Trophoblast cell (in vitro differentiated cells and primary cell): ENCODE measurements at regions not wholly inside any gene's neighbourhood (a gene's known extent, or its start where the extent isn't known, plus 50 kb on each side); places are given as distances from the start of the nearest gene placed in this dataset.

Experiments used
- DNase-seq, 2 donors: peaks; one replicate each; pipeline ENCODE4 v3.0.0-alpha.2; 2016
- H2AFZ ChIP-seq: 2 replicates; pipeline ENCODE4 v1.6.1; 2013; ENCODE audit warnings: low read length, moderate library complexity, mild to moderate bottlenecking; ENCODE audit not compliant: insufficient read depth, poor library complexity
- H2AK5ac ChIP-seq: 2 replicates; pipeline ENCODE4 v1.6.1; 2013; ENCODE audit warnings: mild to moderate bottlenecking, low read length
- H2BK120ac ChIP-seq: 2 replicates; pipeline ENCODE4 v1.6.1; 2013; ENCODE audit warnings: low read length, mild to moderate bottlenecking, moderate library complexity; ENCODE audit not compliant: insufficient read depth, poor library complexity
- H2BK12ac ChIP-seq: 2 replicates; pipeline ENCODE4 v1.6.1; 2013; ENCODE audit warnings: mild to moderate bottlenecking, low read length, moderate library complexity
- H2BK5ac ChIP-seq: 2 replicates; pipeline ENCODE4 v1.6.1; 2013; ENCODE audit warnings: low read length, low read depth, moderate library complexity, mild to moderate bottlenecking; ENCODE audit not compliant: poor library complexity
- H3K14ac ChIP-seq: 2 replicates; pipeline ENCODE4 v1.6.1; 2013; ENCODE audit warnings: mild to moderate bottlenecking, low read length
- H3K18ac ChIP-seq: 2 replicates; pipeline ENCODE4 v1.6.1; 2013; ENCODE audit warnings: mild to moderate bottlenecking, low read length
- H3K23ac ChIP-seq: 2 replicates; pipeline ENCODE4 v1.6.1; 2013; ENCODE audit warnings: low read length
- H3K27ac ChIP-seq: 2 replicates; pipeline ENCODE4 v1.5.1; 2013; ENCODE audit warnings: low read depth, mild to moderate bottlenecking, inconsistent platforms, low read length, moderate library complexity
- H3K27me3 ChIP-seq: 2 replicates; pipeline ENCODE4 v1.6.1; 2013; ENCODE audit warnings: inconsistent platforms, mild to moderate bottlenecking, low read length, moderate library complexity; ENCODE audit not compliant: insufficient read depth
- H3K36me3 ChIP-seq, 2 experiments: 1 replicate in 1 of 2; 2 replicates in 1 of 2; pipeline ENCODE4 v1.6.1; 2013; ENCODE audit warnings: low read length in 2 of 2, mild to moderate bottlenecking in 2 of 2, moderate library complexity in 1 of 2; ENCODE audit not compliant: insufficient read depth in 2 of 2, control insufficient read depth in 1 of 2
- H3K4ac ChIP-seq: 2 replicates; pipeline ENCODE4 v1.6.1; 2013; ENCODE audit warnings: low read depth, mild to moderate bottlenecking, low read length, moderate library complexity
- H3K4me1 ChIP-seq, 2 experiments: 1 replicate in 1 of 2; 2 replicates in 1 of 2; pipeline ENCODE4 v1.6.1; 2013; ENCODE audit warnings: low read length in 2 of 2, mild to moderate bottlenecking in 2 of 2, moderate library complexity in 1 of 2; ENCODE audit not compliant: insufficient read depth in 2 of 2, control insufficient read depth in 1 of 2
- H3K4me2 ChIP-seq: 2 replicates; pipeline ENCODE4 v1.6.1; 2013; ENCODE audit warnings: inconsistent platforms, mild to moderate bottlenecking, low read length, moderate library complexity
- H3K4me3 ChIP-seq: 2 replicates; pipeline ENCODE4 v1.5.1; 2013; ENCODE audit warnings: mild to moderate bottlenecking, low read depth, low read length, inconsistent platforms
- H3K79me1 ChIP-seq: one replicate; pipeline ENCODE4 v1.6.1; 2013; ENCODE audit warnings: low read length
- H3K79me2 ChIP-seq: 2 replicates; pipeline ENCODE4 v1.6.1; 2013; ENCODE audit warnings: low read length, mild to moderate bottlenecking; ENCODE audit not compliant: control insufficient read depth, insufficient read depth, poor library complexity
- H3K9ac ChIP-seq: 2 replicates; pipeline ENCODE4 v1.6.1; 2013; ENCODE audit warnings: mild to moderate bottlenecking, low read length
- H3K9me3 ChIP-seq: 2 replicates; pipeline ENCODE4 v1.6.1; 2013; ENCODE audit warnings: low read depth, mild to moderate bottlenecking, control low read depth, inconsistent platforms, low read length; ENCODE audit not compliant: insufficient read depth
- H4K12ac ChIP-seq: 2 replicates; pipeline ENCODE4 v1.6.1; 2013; ENCODE audit warnings: low read depth, mild to moderate bottlenecking, low read length, moderate library complexity
- H4K8ac ChIP-seq: 2 replicates; pipeline ENCODE4 v1.6.1; 2013; ENCODE audit warnings: low read depth, mild to moderate bottlenecking, low read length, moderate library complexity
- H4K91ac ChIP-seq: one replicate; pipeline ENCODE4 v1.6.1; 2013; ENCODE audit warnings: low read depth, mild to moderate bottlenecking, low read length, moderate library complexity
- whole genome bisulfite sequencing: extraction: QIAGEN DNeasy Blood & Tissue Kit; methylation state at CpG from one replicate; pipeline ENCODE4 v1.1.7; 2013; ENCODE audit warnings: missing lambda C conversion rate; ENCODE audit not compliant: insufficient read length, insufficient coverage; ENCODE audit errors: extremely low coverage; 5-methylcytosine and 5-hydroxymethylcytosine counted together

- Histone ChIP-seq H3K79me2 (no peaks in the 10 kb centered on the region), H3K14ac (no peak overlapping the region), H3K9me3 (no peaks in the 10 kb centered on the region), H3K9ac (no peak overlapping the region), H3K4me1 (no peaks in the 10 kb centered on the region), H3K4ac (no peak overlapping the region), H3K79me1 (no peaks in the 10 kb centered on the region), H3K23ac (no peak overlapping the region), H3K4me3 (no peak overlapping the region), H4K12ac (no peak overlapping the region), H3K27ac (no peak overlapping the region), H4K91ac (no peak overlapping the region), H3K18ac (no peak overlapping the region), H3K4me2 (no peak overlapping the region), H2AK5ac (no peak overlapping the region), H2AFZ (no peak overlapping the region), H3K36me3 (no peaks in the 10 kb centered on the region), H3K27me3 (no peaks in the 10 kb centered on the region), H2BK120ac (no peak overlapping the region), H4K8ac (no peak overlapping the region), H2BK12ac (no peak overlapping the region), H2BK5ac (no peak overlapping the region)
- WGBS, result no CpG with 5 or more reads among the region's 2 CpGs
- no peak for DNase-seq
Observed at GRCh38 chr7:21059069-21059468, 272.4 kb upstream of the SP8 start.

GRCh38 chr7:21063106-21063505 lies 276.4 kb upstream of the SP8 start:
- H2BK5ac ChIP-seq, result no peak overlapping the region
- WGBS, result no CpG with 5 or more reads among the region's 2 CpGs
- no peaks in the 10 kb centered on the region for H3K4me1 ChIP-seq
- no peak overlapping the region for H4K91ac ChIP-seq
- no peak overlapping the region for H3K14ac ChIP-seq
- no peak overlapping the region for H2AK5ac ChIP-seq
- no peak overlapping the region for H3K4me3 ChIP-seq
- no peak overlapping the region for H3K4ac ChIP-seq
- no peak overlapping the region for H3K4me2 ChIP-seq
- DNase-seq, result no peak
- no peak overlapping the region for H2BK120ac ChIP-seq
- no peaks in the 10 kb centered on the region for H3K79me2 ChIP-seq
- no peak overlapping the region for H4K8ac ChIP-seq
- no peak overlapping the region for H3K18ac ChIP-seq
- no peaks in the 10 kb centered on the region for H3K36me3 ChIP-seq
- H3K79me1 ChIP-seq, result no peaks in the 10 kb centered on the region
- H3K27ac ChIP-seq, result no peak overlapping the region
- no peak overlapping the region for H2BK12ac ChIP-seq
- H3K27me3 ChIP-seq, result no peaks in the 10 kb centered on the region
- H2AFZ ChIP-seq, result no peak overlapping the region
- no peak overlapping the region for H3K23ac ChIP-seq
- no peaks in the 10 kb centered on the region for H3K9me3 ChIP-seq
- H4K12ac ChIP-seq, result no peak overlapping the region
- no peak overlapping the region for H3K9ac ChIP-seq

GRCh38 chr7:21064698-21065648 lies 278.3 kb upstream of the SP8 start:
- Histone ChIP-seq H3K79me1 (no peaks in the 10 kb centered on the region), H3K4me2 (no peak overlapping the region), H3K27ac (no peak overlapping the region), H2AK5ac (no peak overlapping the region), H3K9ac (no peak overlapping the region), H3K36me3 (no peaks in the 10 kb centered on the region), H3K14ac (no peak overlapping the region), H3K18ac (no peak overlapping the region), H2BK12ac (no peak overlapping the region), H3K27me3 (no peaks in the 10 kb centered on the region), H3K4me1 (no peaks in the 10 kb centered on the region), H2AFZ (no peak overlapping the region), H3K4me3 (no peak overlapping the region), H4K91ac (no peak overlapping the region), H3K4ac (no peak overlapping the region), H4K12ac (no peak overlapping the region), H2BK120ac (no peak overlapping the region), H3K23ac (no peak overlapping the region), H2BK5ac (no peak overlapping the region), H4K8ac (no peak overlapping the region), H3K9me3 (no peaks in the 10 kb centered on the region), H3K79me2 (no peaks in the 10 kb centered on the region)
- DNase-seq, result no peak
- WGBS, result no CpG with 5 or more reads among the region's 6 CpGs

GRCh38 chr7:21066221-21066620 lies 279.5 kb upstream of the SP8 start:
- H4K12ac ChIP-seq, result no peak overlapping the region
- H3K4ac ChIP-seq, result no peak overlapping the region
- H3K27me3 ChIP-seq, result no peaks in the 10 kb centered on the region
- DNase-seq, result no peak
- H2AK5ac ChIP-seq, result no peak overlapping the region
- H2BK12ac ChIP-seq, result no peak overlapping the region
- H2BK5ac ChIP-seq, result no peak overlapping the region
- H3K9me3 ChIP-seq, result no peaks in the 10 kb centered on the region
- H3K36me3 ChIP-seq, result no peaks in the 10 kb centered on the region
- H3K14ac ChIP-seq, result no peak overlapping the region
- H3K9ac ChIP-seq, result no peak overlapping the region
- H3K79me1 ChIP-seq, result no peaks in the 10 kb centered on the region
- no peaks in the 10 kb centered on the region for H3K79me2 ChIP-seq
- H3K4me1 ChIP-seq, result no peaks in the 10 kb centered on the region
- no peak overlapping the region for H4K91ac ChIP-seq
- no peak overlapping the region for H3K18ac ChIP-seq
- no peak overlapping the region for H3K23ac ChIP-seq
- H4K8ac ChIP-seq, result no peak overlapping the region
- no CpG with 5 or more reads among the region's 4 CpGs for WGBS
- H2AFZ ChIP-seq, result no peak overlapping the region
- no peak overlapping the region for H2BK120ac ChIP-seq
- no peak overlapping the region for H3K27ac ChIP-seq
- no peak overlapping the region for H3K4me3 ChIP-seq
- H3K4me2 ChIP-seq, result no peak overlapping the region
